Body of pancreas (tissue), 4 donors: ENCODE measurements at regions not wholly inside any gene's neighbourhood (a gene's known extent, or its start where the extent isn't known, plus 50 kb on each side); places are given as distances from the start of the nearest gene placed in this dataset.

ENCODE experiments used
- POLR2A ChIP-seq, 3 donors: fragments of 450-650 bp; IDR thresholded peaks; one replicate each; pipeline ENCODE4 v1.6.1; 2016; ENCODE audit warnings: antibody characterized with exemption in 3 of 3, mild to moderate bottlenecking in 2 of 3
- TF ChIP-seq, protein P1 (sequence below), 7 experiments: fragments of 450-650 bp in 4 of 7; fragments of 200-600 bp in 3 of 7; sonication (generic) in 3 of 7; IDR thresholded peaks; one replicate each; pipeline ENCODE4 v1.5.1; 2016 to 2019; ENCODE audit warnings: antibody characterized with exemption in 7 of 7

DNA sequence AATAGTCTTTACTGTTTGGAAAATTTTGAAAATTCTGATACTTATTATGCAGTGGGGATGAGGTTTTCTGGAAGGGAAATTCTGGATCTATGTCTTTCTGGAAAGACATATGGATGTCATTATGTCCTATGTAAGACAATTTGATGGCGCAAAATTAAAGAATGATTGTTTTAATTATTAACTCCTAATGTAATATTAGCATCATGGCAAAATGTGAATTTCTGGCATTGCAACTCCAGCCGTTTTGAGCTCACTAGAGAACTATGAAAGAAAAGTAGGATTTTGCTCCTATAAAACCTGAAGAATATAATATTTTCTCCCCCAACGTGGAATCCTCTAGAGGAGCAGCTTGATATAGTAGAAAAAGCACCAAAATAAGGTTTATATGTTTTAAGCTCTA, 243.2 kb downstream of the RFPL4B start:
- TF ChIP-seq POLR2A (IDR thresholded peaks at IDR 0.05): no peak
- TF ChIP-seq, protein P1, sequence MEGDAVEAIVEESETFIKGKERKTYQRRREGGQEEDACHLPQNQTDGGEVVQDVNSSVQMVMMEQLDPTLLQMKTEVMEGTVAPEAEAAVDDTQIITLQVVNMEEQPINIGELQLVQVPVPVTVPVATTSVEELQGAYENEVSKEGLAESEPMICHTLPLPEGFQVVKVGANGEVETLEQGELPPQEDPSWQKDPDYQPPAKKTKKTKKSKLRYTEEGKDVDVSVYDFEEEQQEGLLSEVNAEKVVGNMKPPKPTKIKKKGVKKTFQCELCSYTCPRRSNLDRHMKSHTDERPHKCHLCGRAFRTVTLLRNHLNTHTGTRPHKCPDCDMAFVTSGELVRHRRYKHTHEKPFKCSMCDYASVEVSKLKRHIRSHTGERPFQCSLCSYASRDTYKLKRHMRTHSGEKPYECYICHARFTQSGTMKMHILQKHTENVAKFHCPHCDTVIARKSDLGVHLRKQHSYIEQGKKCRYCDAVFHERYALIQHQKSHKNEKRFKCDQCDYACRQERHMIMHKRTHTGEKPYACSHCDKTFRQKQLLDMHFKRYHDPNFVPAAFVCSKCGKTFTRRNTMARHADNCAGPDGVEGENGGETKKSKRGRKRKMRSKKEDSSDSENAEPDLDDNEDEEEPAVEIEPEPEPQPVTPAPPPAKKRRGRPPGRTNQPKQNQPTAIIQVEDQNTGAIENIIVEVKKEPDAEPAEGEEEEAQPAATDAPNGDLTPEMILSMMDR (IDR thresholded peaks at IDR 0.05): no peak
